B cell (primary cell): ENCODE measurements at regions not wholly inside any gene's neighbourhood (a gene's known extent, or its start where the extent isn't known, plus 50 kb on each side); places are given as distances from the start of the nearest gene placed in this dataset.

Source experiments
- ATAC-seq: fragments of 200-7000 bp; cut with Tn5 transposase; one replicate; pipeline ENCODE4 v1.10.0; 2021; ENCODE audit warnings: low read depth, mild to moderate bottlenecking, moderate number of reproducible peaks, moderate library complexity
- CTCF ChIA-PET: fragments of 350-600 bp; sonication (Branson Sonifier 250); formaldehyde crosslinking; loops from one replicate; lab custom pipeline; 2021; ENCODE audit warnings: antibody characterized with exemption, inconsistent platforms; lab: Charles Lee
- POLR2A ChIA-PET: fragments of 350-600 bp; sonication (Branson Sonifier 250); formaldehyde crosslinking; loops from one replicate; lab custom pipeline; 2021; ENCODE audit warnings: antibody characterized with exemption; lab: Charles Lee
- DNase-seq: peaks from one replicate; pipeline ENCODE4 v3.0.0; 2013
- H2AFZ ChIP-seq: 2 replicates; pipeline ENCODE4 v1.6.1; 2012; ENCODE audit warnings: mild to moderate bottlenecking, low read depth, low read length; ENCODE audit not compliant: insufficient read depth, poor library complexity, severe bottlenecking
- H3K27ac ChIP-seq, 2 donors: 1 replicate in 1 of 2; 2 replicates in 1 of 2; pipeline ENCODE4 v1.5.1; 2012 to 2013; ENCODE audit warnings: low read length in 2 of 2, mild to moderate bottlenecking in 2 of 2, moderate library complexity in 1 of 2
- H3K27me3 ChIP-seq, 4 experiments: fragments of 200-600 bp in 1 of 4; sonication (generic) in 1 of 4; replicated peaks in 1 of 4; 1 replicate in 2 of 4; 2 replicates in 2 of 4; pipeline versions ENCODE4 v1.6.1 to v1.7.0; 2013 to 2016; ENCODE audit warnings: low read length in 3 of 4, mild to moderate bottlenecking in 2 of 4, mixed read lengths in 1 of 4, moderate library complexity in 1 of 4; ENCODE audit not compliant: insufficient read depth in 4 of 4, control insufficient read depth in 3 of 4; ENCODE audit errors: control extremely low read depth in 1 of 4
- H3K36me3 ChIP-seq, 2 experiments: replicated peaks in 1 of 2; 1 replicate in 1 of 2; 2 replicates in 1 of 2; pipeline versions ENCODE4 v1.6.1 to v1.7.1; 2013; ENCODE audit warnings: low read length in 1 of 2; ENCODE audit not compliant: insufficient read depth in 2 of 2, control insufficient read depth in 1 of 2; ENCODE audit errors: control extremely low read depth in 1 of 2, extremely low read depth in 1 of 2
- H3K4me1 ChIP-seq, 2 donors: fragments of 200-600 bp in 1 of 2; sonication (generic) in 1 of 2; 1 replicate in 1 of 2; 2 replicates in 1 of 2; pipeline versions ENCODE4 v1.5.1 to v1.6.1; 2013 to 2017; ENCODE audit warnings: low read length in 2 of 2; ENCODE audit not compliant: control insufficient read depth in 2 of 2, insufficient read depth in 2 of 2
- H3K4me2 ChIP-seq: replicated peaks from 2 replicates; pipeline ENCODE3; 2012; ENCODE audit warnings: mild to moderate bottlenecking, low read depth, low read length; ENCODE audit not compliant: poor library complexity, severe bottlenecking
- H3K4me3 ChIP-seq, 5 experiments: fragments of 200-600 bp in 1 of 5; sonication (generic) in 1 of 5; 1 replicate in 3 of 5; 2 replicates in 2 of 5; pipeline versions ENCODE4 v1.5.1 to v1.7.0; 2011 to 2016; ENCODE audit warnings: low read length in 4 of 5, mild to moderate bottlenecking in 4 of 5, low read depth in 2 of 5, control low read depth in 1 of 5, moderate library complexity in 1 of 5; ENCODE audit not compliant: insufficient read depth in 1 of 5; ENCODE audit errors: control extremely low read depth in 1 of 5, extremely low read depth in 1 of 5
- H3K79me2 ChIP-seq: fragments of 200-600 bp; sonication (generic); one replicate; pipeline ENCODE4 v1.6.0; 2016; ENCODE audit warnings: low read length; ENCODE audit not compliant: control insufficient read depth, insufficient read depth
- H3K9ac ChIP-seq: fragments of 200-600 bp; sonication (generic); 2 replicates; pipeline ENCODE4 v1.6.1; 2017; ENCODE audit warnings: mild to moderate bottlenecking, low read length, moderate library complexity
- H3K9me3 ChIP-seq, 3 donors: one replicate each; pipeline versions ENCODE4 v1.6.1 to v1.7.1; 2013; ENCODE audit warnings: low read length in 2 of 3; ENCODE audit not compliant: control insufficient read depth in 2 of 3, insufficient read depth in 1 of 3; ENCODE audit errors: control extremely low read depth in 1 of 3
- H4K20me1 ChIP-seq: 2 replicates; pipeline ENCODE4 v1.6.0; 2012; ENCODE audit warnings: mild to moderate bottlenecking, low read length; ENCODE audit not compliant: insufficient read depth, control insufficient read depth, poor library complexity, severe bottlenecking
- H3K27ac Mint-ChIP-seq: one replicate; pipeline ENCODE4 v1.8.0; 2021; ENCODE audit warnings: mixed read lengths
- H3K27me3 Mint-ChIP-seq: one replicate; pipeline ENCODE4 v1.8.0; 2021; ENCODE audit warnings: mixed read lengths
- H3K4me1 Mint-ChIP-seq: one replicate; pipeline ENCODE4 v1.8.0; 2021; ENCODE audit warnings: mixed read lengths
- H3K4me3 Mint-ChIP-seq: one replicate; pipeline ENCODE4 v1.8.0; 2021; ENCODE audit warnings: mixed read lengths
- H3K9me3 Mint-ChIP-seq: one replicate; pipeline ENCODE4 v1.8.0; 2022; ENCODE audit warnings: mixed read lengths; ENCODE audit not compliant: insufficient read depth
- EZH2 ChIP-seq: IDR thresholded peaks from 2 replicates; pipeline ENCODE4 v1.6.1; 2012; ENCODE audit warnings: borderline replicate concordance, low read depth, mild to moderate bottlenecking, moderate library complexity, low read length; ENCODE audit not compliant: insufficient read depth, poor library complexity, severe bottlenecking
- WGBS: methylation state at CpG from one replicate; pipeline ENCODE4 v1.1.5; 2013; ENCODE audit warnings: missing lambda C conversion rate; ENCODE audit not compliant: insufficient coverage; 5-methylcytosine and 5-hydroxymethylcytosine counted together
- intact Hi-C: fragments of 100-400 bp; cut with micrococcal nuclease; formaldehyde crosslinking; loops from one replicate; pipeline ENCODE4 v1.10.0; 2022
- TF ChIP-seq, protein P1 (sequence below): fragments of 200-600 bp; IDR thresholded peaks from one replicate; pipeline ENCODE4 v1.8.0; 2022; ENCODE audit warnings: antibody characterized with exemption, mild to moderate bottlenecking

GRCh38 chr2:180657054-180657453 is 323.4 kb upstream of the UBE2E3 start:
- Mint-ChIP-seq H3K27ac (no peak overlapping the region), H3K9me3 (no peaks in the 10 kb centered on the region), H3K4me1 (no peaks in the 10 kb centered on the region), H3K4me3 (no peak overlapping the region), H3K27me3 (peaks cover 11% of the 10 kb centered on the region)
- POLR2A ChIA-PET = no interaction called here
- no peaks in the 10 kb centered on the region for H3K36me3 ChIP-seq
- H3K27ac ChIP-seq = no peak overlapping the region
- WGBS = no CpG with 5 or more reads among the region's 1 CpG
- H3K4me2 ChIP-seq = no peak overlapping the region
- H3K79me2 ChIP-seq = no peaks in the 10 kb centered on the region
- ATAC-seq (no peak), DNase-seq (no peak)
- H3K4me3 ChIP-seq = no peak overlapping the region
- no peak overlapping the region for H3K9ac ChIP-seq
- intact Hi-C loops = no loop called here
- H3K4me1 ChIP-seq = no peaks in the 10 kb centered on the region
- H2AFZ ChIP-seq = no peak overlapping the region
- TF ChIP-seq, protein P1, sequence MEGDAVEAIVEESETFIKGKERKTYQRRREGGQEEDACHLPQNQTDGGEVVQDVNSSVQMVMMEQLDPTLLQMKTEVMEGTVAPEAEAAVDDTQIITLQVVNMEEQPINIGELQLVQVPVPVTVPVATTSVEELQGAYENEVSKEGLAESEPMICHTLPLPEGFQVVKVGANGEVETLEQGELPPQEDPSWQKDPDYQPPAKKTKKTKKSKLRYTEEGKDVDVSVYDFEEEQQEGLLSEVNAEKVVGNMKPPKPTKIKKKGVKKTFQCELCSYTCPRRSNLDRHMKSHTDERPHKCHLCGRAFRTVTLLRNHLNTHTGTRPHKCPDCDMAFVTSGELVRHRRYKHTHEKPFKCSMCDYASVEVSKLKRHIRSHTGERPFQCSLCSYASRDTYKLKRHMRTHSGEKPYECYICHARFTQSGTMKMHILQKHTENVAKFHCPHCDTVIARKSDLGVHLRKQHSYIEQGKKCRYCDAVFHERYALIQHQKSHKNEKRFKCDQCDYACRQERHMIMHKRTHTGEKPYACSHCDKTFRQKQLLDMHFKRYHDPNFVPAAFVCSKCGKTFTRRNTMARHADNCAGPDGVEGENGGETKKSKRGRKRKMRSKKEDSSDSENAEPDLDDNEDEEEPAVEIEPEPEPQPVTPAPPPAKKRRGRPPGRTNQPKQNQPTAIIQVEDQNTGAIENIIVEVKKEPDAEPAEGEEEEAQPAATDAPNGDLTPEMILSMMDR = no peak
- TF ChIP-seq EZH2 = no peak
- CTCF ChIA-PET = no interaction called here
- no peaks in the 10 kb centered on the region for H3K27me3 ChIP-seq
- H3K9me3 ChIP-seq = no peaks in the 10 kb centered on the region
- H4K20me1 ChIP-seq = no peaks in the 10 kb centered on the region

- no peak overlapping the region for H3K4me3 ChIP-seq
- CTCF ChIA-PET = no interaction called here
- H3K36me3 ChIP-seq = no peaks in the 10 kb centered on the region
- intact Hi-C loops = no loop called here
- H3K9ac ChIP-seq = no peak overlapping the region
- Mint-ChIP-seq H3K27me3 (peaks cover 7% of the 10 kb centered on the region), H3K27ac (no peak overlapping the region), H3K4me3 (no peak overlapping the region), H3K4me1 (no peaks in the 10 kb centered on the region), H3K9me3 (no peaks in the 10 kb centered on the region)
- H4K20me1 ChIP-seq = no peaks in the 10 kb centered on the region
- no CpG with 5 or more reads among the region's 1 CpG for WGBS
- H3K79me2 ChIP-seq = no peaks in the 10 kb centered on the region
- DNase-seq (no peak), ATAC-seq (no peak)
- POLR2A ChIA-PET = no interaction called here
- no peak overlapping the region for H2AFZ ChIP-seq
- no peaks in the 10 kb centered on the region for H3K9me3 ChIP-seq
- no peaks in the 10 kb centered on the region for H3K4me1 ChIP-seq
- H3K27ac ChIP-seq = no peak overlapping the region
- no peak for TF ChIP-seq EZH2
- TF ChIP-seq, protein P1 = no peak
- H3K27me3 ChIP-seq = no peaks in the 10 kb centered on the region
- no peak overlapping the region for H3K4me2 ChIP-seq
These were observed 324.0 kb upstream of the UBE2E3 start for GRCh38 chr2:180656455-180656847.
